Tibial nerve (tissue), 4 donors: ENCODE measurements at regions not wholly inside any gene's neighbourhood (a gene's known extent, or its start where the extent isn't known, plus 50 kb on each side); places are given as distances from the start of the nearest gene placed in this dataset.

Experiments
- CTCF ChIP-seq, 5 experiments: fragments of 200-600 bp in 3 of 5; fragments of 450-650 bp in 2 of 5; sonication (generic) in 3 of 5; IDR thresholded peaks; one replicate each; pipeline ENCODE4 v1.5.1; 2016 to 2019; ENCODE audit warnings: antibody characterized with exemption in 5 of 5, mild to moderate bottlenecking in 3 of 5, moderate library complexity in 2 of 5
- EP300 ChIP-seq, 2 donors: sonication (generic); formaldehyde crosslinking; IDR thresholded peaks; one replicate each; pipeline ENCODE4 v1.6.1; 2017; ENCODE audit warnings: antibody characterized with exemption in 2 of 2, mild to moderate bottlenecking in 1 of 2
- POLR2A ChIP-seq, 2 donors: fragments of 450-650 bp; IDR thresholded peaks; one replicate each; pipeline ENCODE4 v1.6.1; 2017; ENCODE audit warnings: antibody characterized with exemption in 2 of 2, mild to moderate bottlenecking in 2 of 2, moderate library complexity in 2 of 2

- TF ChIP-seq POLR2A (IDR thresholded peaks at IDR 0.05) (no peak), CTCF (IDR thresholded peaks at IDR 0.05) (no peak), EP300 (IDR thresholded peaks at IDR 0.05) (no peak)
These were observed 158.9 kb upstream of the PLEKHG7 start for GRCh38 chr12:92543840-92544239.
